PC-3 (cell line): ENCODE measurements at regions not wholly inside any gene's neighbourhood (a gene's known extent, or its start where the extent isn't known, plus 50 kb on each side); places are given as distances from the start of the nearest gene placed in this dataset.
"Not testable (repeated sequence)": the region's sequence is repeated elsewhere in the genome, so short reads cannot be mapped to it uniquely, and the experiment has no call there.

ENCODE experiments used
- ATAC-seq: fragments of 200-7000 bp; cut with Tn5 transposase; 2 replicates; pipeline ENCODE4 v1.9.1; 2020; ENCODE audit warnings: mild to moderate bottlenecking, moderate library complexity
- BruUV-seq: library from RNA; stranded (reverse); fragments of 400-500 nt; replicated peaks from 2 replicates; lab custom pipeline; 2021; lab: Mats Ljungman, UMichigan
- CTCF ChIA-PET: fragments of 300-600 bp; sonication (Branson Sonifier 250); formaldehyde crosslinking; loops from one replicate; lab custom pipeline; 2022; ENCODE audit warnings: antibody characterized with exemption; lab: Charles Lee
- POLR2A ChIA-PET: fragments of 300-600 bp; sonication (Branson Sonifier 250); formaldehyde crosslinking; loops from one replicate; lab custom pipeline; 2022; ENCODE audit warnings: antibody characterized with exemption; ENCODE audit not compliant: unreplicated experiment; lab: Charles Lee
- DNase-seq: peaks from one replicate; pipeline ENCODE4 v3.0.0-alpha.2; 2015
- H2AFZ ChIP-seq: fragments of 300-600 bp; sonication (generic); 2 replicates; pipeline ENCODE4 v1.6.0; 2016; ENCODE audit warnings: antibody characterized with exemption, low read length
- H3F3A ChIP-seq: fragments of 300-600 bp; sonication (generic); one replicate; pipeline ENCODE4 v1.6.0; 2017; ENCODE audit warnings: antibody characterized with exemption, low read length, control low read depth, mild to moderate bottlenecking; ENCODE audit not compliant: unreplicated experiment
- H3K27ac ChIP-seq: fragments of 300-600 bp; sonication (generic); 2 replicates; pipeline ENCODE4 v1.5.1; 2016; ENCODE audit warnings: mild to moderate bottlenecking, low read length
- H3K27me3 ChIP-seq: fragments of 300-600 bp; sonication (generic); 2 replicates; pipeline ENCODE4 v1.6.1; 2016; ENCODE audit warnings: low read length, mixed read lengths
- H3K36me3 ChIP-seq: fragments of 300-600 bp; sonication (generic); 2 replicates; pipeline ENCODE4 v1.6.1; 2016; ENCODE audit warnings: low read depth, mixed run types, low read length, mixed read lengths
- H3K4me1 ChIP-seq: fragments of 300-600 bp; sonication (generic); 2 replicates; pipeline ENCODE4 v1.5.1; 2016; ENCODE audit warnings: low read length; ENCODE audit not compliant: insufficient read depth
- H3K4me2 ChIP-seq: fragments of 300-600 bp; sonication (generic); 2 replicates; pipeline ENCODE4 v1.6.0; 2016; ENCODE audit warnings: low read length
- H3K4me3 ChIP-seq: fragments of 300-600 bp; sonication (generic); 2 replicates; pipeline ENCODE4 v1.5.1; 2016; ENCODE audit warnings: mild to moderate bottlenecking, low read length, mixed read lengths
- H3K79me2 ChIP-seq: fragments of 300-600 bp; sonication (generic); 2 replicates; pipeline ENCODE4 v1.6.1; 2017; ENCODE audit warnings: low read length, mixed read lengths
- H3K9ac ChIP-seq: fragments of 300-600 bp; sonication (generic); 2 replicates; pipeline ENCODE4 v1.6.0; 2016; ENCODE audit warnings: mild to moderate bottlenecking, low read length
- H3K9me2 ChIP-seq: fragments of 300-600 bp; sonication (generic); replicated peaks from 2 replicates; pipeline ENCODE4 v1.6.1; 2016; ENCODE audit warnings: mixed run types, low read length, mixed read lengths
- H3K9me3 ChIP-seq: fragments of 300-600 bp; sonication (generic); 2 replicates; pipeline ENCODE4 v1.6.1; 2016; ENCODE audit warnings: low read length, mixed read lengths
- H4K20me1 ChIP-seq: fragments of 300-600 bp; sonication (generic); 2 replicates; pipeline ENCODE4 v1.6.1; 2016; ENCODE audit warnings: low read length, mixed read lengths
- EZH2 ChIP-seq: fragments of 300-600 bp; sonication (generic); IDR thresholded peaks from one replicate; pipeline ENCODE4 v1.6.1; 2017; ENCODE audit warnings: antibody characterized with exemption, mild to moderate bottlenecking, low read length; ENCODE audit not compliant: unreplicated experiment
- EZH2phosphoT487 ChIP-seq: fragments of 300-600 bp; sonication (generic); IDR thresholded peaks from 2 replicates; pipeline ENCODE4 v1.6.1; 2018; ENCODE audit warnings: mild to moderate bottlenecking, antibody characterized with exemption, low read length, borderline replicate concordance
- intact Hi-C: fragments of 100-400 bp; cut with micrococcal nuclease; formaldehyde crosslinking; loops from 2 replicates; pipeline ENCODE4 v1.9.0; 2023
- TF ChIP-seq, protein P1 (sequence below): fragments of 300-600 bp; sonication (generic); conservative IDR thresholded peaks from 2 replicates; pipeline ENCODE4 v1.5.1; 2017; ENCODE audit warnings: antibody characterized with exemption, low read depth, mild to moderate bottlenecking, low read length

DNA sequence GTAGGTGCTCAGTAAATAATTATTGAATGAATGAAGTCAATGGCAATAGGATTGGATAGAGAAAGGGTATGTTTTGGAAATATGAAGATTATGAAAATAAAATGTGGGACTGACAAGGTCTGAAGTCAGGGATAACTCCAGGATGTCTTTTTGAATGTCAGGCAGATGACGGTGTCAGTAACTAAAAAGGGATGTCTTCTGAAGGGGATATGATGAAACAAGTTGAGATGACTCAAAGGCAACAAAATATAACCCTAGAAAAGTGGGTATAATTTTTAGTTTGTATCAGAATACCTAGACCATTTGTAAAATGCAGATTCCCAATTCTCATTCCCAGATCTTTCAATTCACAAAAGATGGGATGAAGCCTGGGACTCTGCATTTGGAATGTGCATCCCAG is 257.3 kb upstream of the SGK1 start:
- DNase-seq (no peak), ATAC-seq (no peak)
- H3K4me3 ChIP-seq = no peak overlapping the region
- no TSS peak for BruUV-seq
- H3F3A ChIP-seq = no peaks in the 10 kb centered on the region
- intact Hi-C loops = no loop called here
- no peaks in the 10 kb centered on the region for H3K79me2 ChIP-seq
- H3K9me2 ChIP-seq = no peaks in the 10 kb centered on the region
- H3K4me1 ChIP-seq = no peaks in the 10 kb centered on the region
- H3K36me3 ChIP-seq = no peaks in the 10 kb centered on the region
- TF ChIP-seq EZH2 (no peak), EZH2phosphoT487 (no peak)
- TF ChIP-seq, protein P1, sequence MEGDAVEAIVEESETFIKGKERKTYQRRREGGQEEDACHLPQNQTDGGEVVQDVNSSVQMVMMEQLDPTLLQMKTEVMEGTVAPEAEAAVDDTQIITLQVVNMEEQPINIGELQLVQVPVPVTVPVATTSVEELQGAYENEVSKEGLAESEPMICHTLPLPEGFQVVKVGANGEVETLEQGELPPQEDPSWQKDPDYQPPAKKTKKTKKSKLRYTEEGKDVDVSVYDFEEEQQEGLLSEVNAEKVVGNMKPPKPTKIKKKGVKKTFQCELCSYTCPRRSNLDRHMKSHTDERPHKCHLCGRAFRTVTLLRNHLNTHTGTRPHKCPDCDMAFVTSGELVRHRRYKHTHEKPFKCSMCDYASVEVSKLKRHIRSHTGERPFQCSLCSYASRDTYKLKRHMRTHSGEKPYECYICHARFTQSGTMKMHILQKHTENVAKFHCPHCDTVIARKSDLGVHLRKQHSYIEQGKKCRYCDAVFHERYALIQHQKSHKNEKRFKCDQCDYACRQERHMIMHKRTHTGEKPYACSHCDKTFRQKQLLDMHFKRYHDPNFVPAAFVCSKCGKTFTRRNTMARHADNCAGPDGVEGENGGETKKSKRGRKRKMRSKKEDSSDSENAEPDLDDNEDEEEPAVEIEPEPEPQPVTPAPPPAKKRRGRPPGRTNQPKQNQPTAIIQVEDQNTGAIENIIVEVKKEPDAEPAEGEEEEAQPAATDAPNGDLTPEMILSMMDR = no peak
- no peaks in the 10 kb centered on the region for H3K27me3 ChIP-seq
- H3K9me3 ChIP-seq = no peaks in the 10 kb centered on the region
- no peak overlapping the region for H2AFZ ChIP-seq
- no peaks in the 10 kb centered on the region for H4K20me1 ChIP-seq
- H3K27ac ChIP-seq = no peak overlapping the region
- CTCF ChIA-PET = no interaction called here
- no peak overlapping the region for H3K4me2 ChIP-seq
- H3K9ac ChIP-seq = no peak overlapping the region
- POLR2A ChIA-PET = no interaction called here

DNA sequence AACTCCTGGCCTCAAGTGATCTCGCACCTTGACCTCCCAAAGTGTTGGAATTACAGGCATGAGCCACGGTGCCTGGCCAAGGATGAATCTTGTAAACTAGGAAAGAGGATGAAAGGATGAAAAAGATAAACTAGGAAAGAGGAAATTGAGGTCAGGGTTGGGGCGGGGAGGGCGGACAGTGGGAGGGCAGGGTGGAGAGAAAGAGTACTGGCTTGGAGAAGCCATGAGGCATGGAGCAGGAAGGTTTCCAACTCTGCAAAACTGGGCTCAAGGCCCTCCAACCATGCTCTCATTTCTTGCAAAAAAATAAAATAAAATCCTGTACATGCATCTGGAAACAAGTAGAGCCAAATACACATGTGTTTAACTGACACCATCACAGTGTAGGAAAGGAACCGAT is 256.6 kb upstream of the SGK1 start:
- Histone ChIP-seq H2AFZ (no peak overlapping the region), H3K27me3 (no peaks in the 10 kb centered on the region), H3K36me3 (no peaks in the 10 kb centered on the region), H3K79me2 (no peaks in the 10 kb centered on the region), H3K9ac (no peak overlapping the region), H3K9me3 (no peaks in the 10 kb centered on the region), H4K20me1 (no peaks in the 10 kb centered on the region), H3K27ac (no peak overlapping the region), H3K9me2 (no peaks in the 10 kb centered on the region), H3F3A (no peaks in the 10 kb centered on the region), H3K4me2 (no peak overlapping the region), H3K4me3 (no peak overlapping the region), H3K4me1 (no peaks in the 10 kb centered on the region)
- no TSS peak for BruUV-seq
- ATAC-seq (no peak), DNase-seq (no peak)
- ChIA-PET POLR2A (no interaction called here), CTCF (no interaction called here)
- TF ChIP-seq, protein P1 = no peak
- no peak for TF ChIP-seq EZH2
- intact Hi-C loops = no loop called here

DNA sequence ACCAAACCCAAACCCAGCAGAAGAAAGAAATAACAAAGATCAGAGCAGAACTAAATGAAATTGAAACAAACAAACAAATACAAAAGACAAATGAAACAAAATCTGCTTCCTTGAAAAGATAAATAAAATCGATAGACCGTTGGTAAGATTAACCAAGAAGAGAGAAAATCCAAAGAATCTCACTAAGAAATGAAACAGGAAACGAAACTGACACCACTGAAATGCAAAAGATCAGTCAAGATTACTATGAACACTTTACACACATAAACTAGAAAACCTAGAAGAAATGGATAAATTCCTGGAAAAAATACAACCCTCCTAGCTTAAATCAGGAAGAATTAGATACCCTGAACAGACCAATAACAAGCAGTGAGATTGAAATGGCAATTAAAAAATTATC is 252.1 kb upstream of the SGK1 start:
- ATAC-seq, CTCF ChIA-PET, intact Hi-C loops, H3K36me3 ChIP-seq, H3K4me2 ChIP-seq, H3K9me3 ChIP-seq, H4K20me1 ChIP-seq, BruUV-seq, H3K4me1 ChIP-seq, H3K27ac ChIP-seq, H3F3A ChIP-seq, DNase-seq, POLR2A ChIA-PET, H3K9ac ChIP-seq, H3K79me2 ChIP-seq, H3K27me3 ChIP-seq, H3K4me3 ChIP-seq, H3K9me2 ChIP-seq, H2AFZ ChIP-seq: not testable (repeated sequence)
